ENCODE measurements at regions not wholly inside any gene's neighbourhood (a gene's known extent, or its start where the extent isn't known, plus 50 kb on each side); places are given as distances from the start of the nearest gene placed in this dataset.
A peak's percentile ranks its signal among the peaks of the same experiment; 100 is the strongest.
"Not testable (repeated sequence)": the region's sequence is repeated elsewhere in the genome, so short reads cannot be mapped to it uniquely, and the experiment has no call there.

DNA sequence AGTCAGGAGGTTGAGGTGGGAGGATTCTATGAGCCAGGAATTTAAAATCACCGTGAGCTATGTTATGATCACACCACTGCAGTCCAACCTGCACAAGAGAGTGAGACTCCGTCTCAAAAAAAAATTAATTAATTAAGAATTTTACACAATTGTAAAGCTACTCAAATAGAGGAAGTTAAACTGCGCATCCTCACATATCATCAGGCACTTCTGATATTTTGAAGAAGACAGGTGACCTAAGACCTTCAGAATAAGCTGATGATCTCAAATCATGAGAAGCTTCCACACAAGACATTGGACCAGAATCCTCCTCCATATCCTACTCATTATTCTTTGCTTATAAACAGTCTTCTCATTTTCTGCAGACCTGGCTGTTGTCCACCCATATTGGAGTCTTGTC is 800.9 kb downstream of the TMEM121 start:
- intact Hi-C loops (cut with DNase I; ENCODE audit: low total_unique reads): no loop called here
- Histone ChIP-seq H3K36me3 (no peaks in the 10 kb centered on the region), H3K27ac (no peak overlapping the region), H3K4me1 (no peaks in the 10 kb centered on the region), H3K27me3 (peaks cover 0 to 14% (median 8%) of the 10 kb centered on the region in 3 donors), H3K9me3 (no peaks in the 10 kb centered on the region), H3K4me3 (no peak overlapping the region)
- TF ChIP-seq EP300 (IDR thresholded peaks at IDR 0.05): no peak
- no peak for TF ChIP-seq POLR2A (IDR thresholded peaks at IDR 0.05)
- TF ChIP-seq POLR2AphosphoS5 (IDR thresholded peaks at IDR 0.05): no peak
- TF ChIP-seq, protein P1, sequence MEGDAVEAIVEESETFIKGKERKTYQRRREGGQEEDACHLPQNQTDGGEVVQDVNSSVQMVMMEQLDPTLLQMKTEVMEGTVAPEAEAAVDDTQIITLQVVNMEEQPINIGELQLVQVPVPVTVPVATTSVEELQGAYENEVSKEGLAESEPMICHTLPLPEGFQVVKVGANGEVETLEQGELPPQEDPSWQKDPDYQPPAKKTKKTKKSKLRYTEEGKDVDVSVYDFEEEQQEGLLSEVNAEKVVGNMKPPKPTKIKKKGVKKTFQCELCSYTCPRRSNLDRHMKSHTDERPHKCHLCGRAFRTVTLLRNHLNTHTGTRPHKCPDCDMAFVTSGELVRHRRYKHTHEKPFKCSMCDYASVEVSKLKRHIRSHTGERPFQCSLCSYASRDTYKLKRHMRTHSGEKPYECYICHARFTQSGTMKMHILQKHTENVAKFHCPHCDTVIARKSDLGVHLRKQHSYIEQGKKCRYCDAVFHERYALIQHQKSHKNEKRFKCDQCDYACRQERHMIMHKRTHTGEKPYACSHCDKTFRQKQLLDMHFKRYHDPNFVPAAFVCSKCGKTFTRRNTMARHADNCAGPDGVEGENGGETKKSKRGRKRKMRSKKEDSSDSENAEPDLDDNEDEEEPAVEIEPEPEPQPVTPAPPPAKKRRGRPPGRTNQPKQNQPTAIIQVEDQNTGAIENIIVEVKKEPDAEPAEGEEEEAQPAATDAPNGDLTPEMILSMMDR (IDR thresholded peaks at IDR 0.05): no peak
- DNase-seq: no peak
- 47 to 70% (median 61%) methylated on average over 3 of the region's 3 CpGs for WGBS, 5 donors

DNA sequence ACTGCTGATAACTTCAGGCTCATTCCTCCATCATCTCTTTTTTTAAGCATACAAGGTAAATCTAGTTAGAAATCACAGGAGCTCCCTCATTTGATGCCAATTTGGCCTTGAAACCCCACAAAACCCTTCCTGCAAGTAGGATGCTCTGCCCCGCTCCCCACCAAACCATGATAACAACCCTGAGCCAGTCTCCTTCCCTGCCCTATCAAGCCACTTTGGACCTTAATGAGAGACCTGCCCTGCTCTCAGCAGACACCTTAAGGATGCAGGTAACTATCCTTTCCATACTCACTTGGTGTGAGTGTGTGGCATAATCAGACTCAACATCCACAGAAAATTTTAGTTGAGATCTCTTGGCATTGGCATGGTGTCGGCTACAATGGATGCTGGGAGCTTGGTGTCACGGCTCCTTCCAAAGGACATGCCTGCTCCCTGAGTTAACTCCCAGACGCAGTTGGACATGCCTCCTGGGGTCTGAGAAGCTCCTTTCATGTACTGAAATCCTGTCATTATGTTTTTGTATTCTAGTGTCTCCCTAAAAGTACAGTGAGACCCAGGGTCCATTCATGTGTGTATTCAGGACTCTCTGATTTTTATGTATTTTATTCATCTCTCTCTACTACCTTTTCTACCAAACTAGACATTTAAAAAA is 801.4 kb downstream of the TMEM121 start:
- H3K36me3 ChIP-seq; intact Hi-C loops (cut with DNase I; ENCODE audit: low total_unique reads): not testable (repeated sequence)
- 52 to 75% (median 66%) methylated on average over 4 of the region's 4 CpGs for WGBS, 5 donors

DNA sequence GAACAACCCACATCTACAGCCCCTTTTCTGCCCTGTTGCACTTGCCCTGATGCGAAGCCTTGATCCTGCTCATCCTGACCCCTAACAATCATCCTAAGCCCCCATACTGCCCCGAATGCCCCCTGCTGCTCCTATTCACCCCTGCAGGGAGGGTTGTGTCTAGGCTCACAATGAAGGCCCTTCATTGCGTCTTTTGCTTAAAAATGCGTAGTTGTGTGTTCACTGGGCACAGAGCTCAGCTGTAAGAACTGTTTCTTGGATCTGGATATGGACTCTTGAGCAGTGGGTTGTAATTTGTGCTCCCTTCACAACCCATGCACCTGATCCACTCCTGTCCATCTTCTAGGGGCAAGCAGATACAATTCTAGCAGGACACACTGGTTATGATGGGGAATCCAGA is 802.9 kb downstream of the TMEM121 start:
- H3K9me3 ChIP-seq; H3K4me3 ChIP-seq; H3K36me3 ChIP-seq; H3K27ac ChIP-seq; intact Hi-C loops (cut with DNase I; ENCODE audit: low total_unique reads); H3K27me3 ChIP-seq; H3K4me1 ChIP-seq; DNase-seq: not testable (repeated sequence)
- 41 to 60% (median 48%) methylated on average over 4 of the region's 4 CpGs for WGBS, 5 donors

More for the DNA sequence above, 801.4 kb downstream of the TMEM121 start:
- not testable (repeated sequence) for DNase-seq, H3K4me3 ChIP-seq, H3K27ac ChIP-seq, H3K9me3 ChIP-seq, H3K4me1 ChIP-seq, H3K27me3 ChIP-seq

- H3K4me3 ChIP-seq; H3K4me1 ChIP-seq; intact Hi-C loops (cut with DNase I; ENCODE audit: low total_unique reads); H3K27ac ChIP-seq; H3K36me3 ChIP-seq; DNase-seq; H3K9me3 ChIP-seq: not testable (repeated sequence)
- WGBS, 5 donors: 38 to 55% (median 46%) methylated on average over 5 to 7 of the region's 8 CpGs
- peaks cover 0 to 11% (median 0%) of the 10 kb centered on the region in 3 donors for H3K27me3 ChIP-seq
Measured at GRCh38 chr14:106329987-106330774, 803.8 kb downstream of the TMEM121 start.

DNA sequence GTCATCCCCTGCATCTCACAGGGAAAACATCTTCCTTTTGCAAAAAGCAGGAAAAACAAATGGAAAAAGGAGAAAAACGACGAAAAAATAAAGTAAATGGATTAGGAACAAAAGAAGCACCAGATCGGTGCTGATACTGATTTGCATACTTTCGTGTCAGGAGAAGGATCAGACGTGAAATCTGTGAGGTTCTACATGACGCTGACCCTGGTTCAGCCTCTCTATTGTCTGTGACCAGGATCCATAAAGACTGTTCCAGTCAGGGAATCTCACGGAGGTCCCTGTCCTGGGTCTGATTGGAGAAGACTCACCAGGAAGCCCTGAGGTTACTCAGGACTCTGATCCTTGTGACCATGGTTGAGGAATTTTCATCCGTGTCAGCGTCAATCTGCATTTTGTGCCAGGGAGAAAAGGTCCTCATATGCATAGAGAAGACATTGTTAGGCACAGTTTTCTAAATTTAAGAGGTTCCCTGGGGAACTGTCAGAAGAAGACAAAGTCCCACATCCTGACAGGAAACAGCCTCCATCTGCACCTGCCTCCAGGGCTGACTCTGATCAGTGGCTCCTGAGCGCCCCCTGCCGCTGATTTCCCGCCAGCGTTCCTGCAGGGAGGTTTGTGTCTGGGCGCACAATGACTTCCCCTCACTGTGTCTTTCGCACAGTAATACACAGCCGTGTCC is 808.2 kb downstream of the TMEM121 start:
- H3K9me3 ChIP-seq; H3K27ac ChIP-seq; intact Hi-C loops (cut with DNase I; ENCODE audit: low total_unique reads); H3K36me3 ChIP-seq; H3K4me1 ChIP-seq; H3K4me3 ChIP-seq: not testable (repeated sequence)
- DNase-seq: peak; percentile 19 to 72
- TF ChIP-seq, protein P1 (IDR thresholded peaks at IDR 0.05): peak in 3 of 7 experiments; percentile 5 to 20 (median 19)
- 38 to 46% (median 44%) methylated on average over 12 to 16 of the region's 16 CpGs for WGBS, 5 donors
- H3K27me3 ChIP-seq: peaks cover 0 to 14% (median 0%) of the 10 kb centered on the region in 3 donors

- H3K4me1 ChIP-seq; H3K4me3 ChIP-seq; intact Hi-C loops (cut with DNase I; ENCODE audit: low total_unique reads); H3K36me3 ChIP-seq; DNase-seq; H3K27ac ChIP-seq; H3K9me3 ChIP-seq: not testable (repeated sequence)
- H3K27me3 ChIP-seq: peaks cover 0 to 14% (median 0%) of the 10 kb centered on the region in 3 donors
- WGBS, 5 donors: 36 to 52% (median 42%) methylated on average over 5 to 6 of the region's 6 CpGs
Measured at GRCh38 chr14:106335110-106335429, 808.7 kb downstream of the TMEM121 start.

DNA sequence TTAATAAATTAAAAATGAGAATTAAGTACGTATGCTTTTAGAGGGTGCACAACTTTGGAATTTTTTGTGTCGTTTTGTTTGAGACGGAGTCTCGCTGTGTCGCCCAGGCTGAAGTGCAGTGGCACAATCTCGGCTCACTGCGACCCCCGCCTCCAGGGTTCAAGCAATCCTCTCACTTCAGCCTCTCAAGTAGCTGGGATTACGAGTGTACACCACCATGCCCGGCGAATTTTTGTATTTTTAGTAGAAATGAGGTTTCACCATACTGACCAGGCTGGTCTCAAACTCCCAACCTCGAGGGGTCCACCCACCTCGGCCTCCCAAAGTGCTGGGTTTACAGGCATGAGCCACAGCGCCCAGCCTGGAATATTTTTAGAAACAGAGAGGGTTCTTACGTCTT is 812.4 kb downstream of the TMEM121 start:
- intact Hi-C loops (cut with DNase I; ENCODE audit: low total_unique reads); H3K4me1 ChIP-seq; H3K27me3 ChIP-seq; H3K36me3 ChIP-seq; DNase-seq; H3K27ac ChIP-seq; H3K9me3 ChIP-seq; H3K4me3 ChIP-seq: not testable (repeated sequence)
- WGBS, 5 donors: 43 to 63% (median 56%) methylated on average over 10 to 15 of the region's 15 CpGs

DNA sequence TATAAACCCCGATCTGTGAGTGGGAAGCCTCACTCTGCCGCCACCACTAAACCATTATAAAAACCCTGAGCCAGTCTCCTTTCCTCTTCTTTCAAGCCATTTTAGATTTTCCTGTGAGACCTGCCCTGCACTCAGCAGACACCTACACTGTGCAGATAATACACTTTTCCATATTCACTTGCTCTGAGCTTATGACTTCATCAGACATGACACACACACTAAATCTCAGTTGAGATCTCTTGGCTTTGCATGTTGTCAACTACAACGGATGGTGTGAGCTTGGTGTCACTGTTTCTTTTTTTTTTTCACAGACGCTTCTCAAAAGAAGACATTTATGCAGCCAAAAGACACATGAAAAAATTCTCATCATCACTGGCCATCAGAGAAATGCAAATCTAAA is 814.3 kb downstream of the TMEM121 start:
- DNase-seq; H3K27me3 ChIP-seq; intact Hi-C loops (cut with DNase I; ENCODE audit: low total_unique reads); H3K27ac ChIP-seq; H3K4me3 ChIP-seq; H3K4me1 ChIP-seq; H3K36me3 ChIP-seq; H3K9me3 ChIP-seq: not testable (repeated sequence)
- WGBS, 5 donors: 55 to 72% (median 65%) methylated on average over 2 to 3 of the region's 4 CpGs

DNA sequence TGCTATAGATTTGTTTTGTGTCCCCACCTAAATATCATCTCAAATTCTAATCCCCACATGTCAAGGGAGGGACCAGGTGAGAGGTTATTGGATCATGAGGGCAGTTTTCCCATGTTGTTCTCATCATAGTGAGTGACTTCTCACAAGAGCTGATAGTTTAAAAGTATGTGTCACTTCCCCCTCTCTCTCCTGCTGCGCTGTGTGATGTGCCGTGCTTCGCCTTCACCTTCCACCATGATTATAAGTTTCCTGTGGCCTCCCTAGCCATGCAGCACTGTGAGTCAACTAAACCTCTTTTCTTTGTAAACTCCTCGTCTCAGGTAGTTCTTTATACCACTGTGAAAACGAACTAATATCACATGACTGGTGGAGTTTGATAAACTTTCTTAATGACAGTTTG is 814.8 kb downstream of the TMEM121 start:
- H3K36me3 ChIP-seq; intact Hi-C loops (cut with DNase I; ENCODE audit: low total_unique reads); H3K27me3 ChIP-seq; H3K4me3 ChIP-seq; H3K4me1 ChIP-seq; H3K9me3 ChIP-seq; H3K27ac ChIP-seq; DNase-seq: not testable (repeated sequence)
- WGBS, 5 donors: 51 to 75% (median 61%) methylated on average over 3 to 5 of the region's 5 CpGs

Measured in stomach (tissue), 8 donors.